HCT116 (cell line): ENCODE measurements at regions not wholly inside any gene's neighbourhood (a gene's known extent, or its start where the extent isn't known, plus 50 kb on each side); places are given as distances from the start of the nearest gene placed in this dataset.

Experiments used
- ATAC-seq: fragments of 200-7000 bp; cut with Tn5 transposase; 2 replicates; pipeline ENCODE4 v1.9.1; 2020; ENCODE audit warnings: mild to moderate bottlenecking, moderate library complexity
- BruUV-seq: library from RNA; stranded (reverse); fragments of 400-500 nt; replicated peaks from 2 replicates; lab custom pipeline; 2021; lab: Mats Ljungman, UMichigan
- CTCF ChIA-PET: fragments of 300-600 bp; sonication (Branson Sonifier 250); formaldehyde crosslinking; loops from one replicate; lab custom pipeline; 2021; ENCODE audit warnings: antibody characterized with exemption; lab: Charles Lee
- POLR2A ChIA-PET: fragments of 300-600, 350-600 bp; sonication (Branson Sonifier 250); formaldehyde crosslinking; loops from one replicate; lab custom pipeline; 2021; ENCODE audit warnings: antibody characterized with exemption; lab: Charles Lee
- RAD21 ChIA-PET, 2 experiments: fragments of 300-600 bp; sonication (Branson Sonifier 250); formaldehyde crosslinking; loops; one replicate each; lab custom pipeline; 2023; ENCODE audit warnings: low total read pairs in 2 of 2; ENCODE audit not compliant: uncharacterized antibody in 2 of 2, unreplicated experiment in 2 of 2, low non-redundant PET in 1 of 2; lab: Charles Lee
- DNase-seq: peaks from one replicate; pipeline ENCODE4 v3.0.0-alpha.2; 2010; ENCODE audit warnings: low read depth, low spot score
- H2AFZ ChIP-seq: fragments of 200-600 bp; shearing (Covaris generic), sonication (generic); 2 replicates; pipeline ENCODE4 v1.6.1; 2017; ENCODE audit warnings: low read depth, mixed run types, mixed read lengths, antibody characterized with exemption, low read length; ENCODE audit not compliant: poor library complexity, severe bottlenecking
- H3K27ac ChIP-seq: 2 replicates; pipeline ENCODE4 v1.5.1; 2012; ENCODE audit warnings: low read depth, low read length
- H3K27me3 ChIP-seq: fragments of 200-600 bp; sonication (generic); 2 replicates; pipeline ENCODE4 v1.6.1; 2016; ENCODE audit warnings: mixed run types, low read length, mixed read lengths; ENCODE audit not compliant: insufficient read depth
- H3K36me3 ChIP-seq, 2 experiments: fragments of 200-500 bp in 1 of 2; fragments of 200-600 bp in 1 of 2; sonication (Bioruptor generic) in 1 of 2; sonication (generic) in 1 of 2; 2 replicates each; pipeline versions ENCODE4 v1.5.1 to v1.6.1; 2014 to 2016; ENCODE audit warnings: low read length in 2 of 2, inconsistent platforms in 1 of 2, mixed read lengths in 1 of 2, mixed run types in 1 of 2; ENCODE audit not compliant: insufficient read depth in 2 of 2, control insufficient read depth in 1 of 2
- H3K4me1 ChIP-seq, 2 experiments: fragments of 200-600 bp in 1 of 2; sonication (generic) in 1 of 2; 2 replicates each; pipeline versions ENCODE4 v1.5.1 to v1.6.1; 2012 to 2017; ENCODE audit warnings: low read length in 2 of 2, inconsistent platforms in 1 of 2, mild to moderate bottlenecking in 1 of 2, mixed read lengths in 1 of 2, mixed run types in 1 of 2, moderate library complexity in 1 of 2; ENCODE audit not compliant: insufficient read depth in 2 of 2, control insufficient read depth in 1 of 2
- H3K4me2 ChIP-seq: fragments of 200-600 bp; sonication (generic); 2 replicates; pipeline ENCODE4 v1.6.1; 2017; ENCODE audit warnings: mixed run types, low read length, mixed read lengths
- H3K4me3 ChIP-seq, 2 experiments: fragments of 200-600 bp in 1 of 2; sonication (generic) in 1 of 2; replicated peaks in 1 of 2; 2 replicates each; pipeline ENCODE4 v1.5.1; 2011 to 2016; ENCODE audit warnings: low read length in 2 of 2, control low read depth in 1 of 2, low read depth in 1 of 2, mild to moderate bottlenecking in 1 of 2, mixed read lengths in 1 of 2, mixed run types in 1 of 2
- H3K79me2 ChIP-seq: fragments of 200-600 bp; sonication (generic); 2 replicates; pipeline ENCODE4 v1.6.1; 2017; ENCODE audit warnings: mild to moderate bottlenecking, mixed run types, low read length, moderate library complexity, mixed read lengths; ENCODE audit not compliant: insufficient read depth
- H3K9ac ChIP-seq: fragments of 200-600 bp; sonication (generic); 2 replicates; pipeline ENCODE4 v1.6.1; 2016; ENCODE audit warnings: low read length, mixed read lengths
- H3K9me2 ChIP-seq: fragments of 200-600 bp; sonication (generic), shearing (Covaris generic); 2 replicates; pipeline ENCODE4 v1.6.1; 2017; ENCODE audit warnings: mixed run types, mild to moderate bottlenecking, moderate library complexity; ENCODE audit not compliant: insufficient read depth
- H3K9me3 ChIP-seq, 2 experiments: fragments of 200-500 bp in 1 of 2; fragments of 200-600 bp in 1 of 2; sonication (Bioruptor generic) in 1 of 2; sonication (generic) in 1 of 2; 2 replicates each; pipeline ENCODE4 v1.6.1; 2014 to 2017; ENCODE audit warnings: low read length in 2 of 2, mixed read lengths in 2 of 2, inconsistent platforms in 1 of 2, low read depth in 1 of 2, mild to moderate bottlenecking in 1 of 2, mixed run types in 1 of 2, moderate library complexity in 1 of 2; ENCODE audit not compliant: control insufficient read depth in 1 of 2, insufficient read depth in 1 of 2
- H4K20me1 ChIP-seq: fragments of 200-600 bp; sonication (generic), shearing (Covaris generic); 2 replicates; pipeline ENCODE4 v1.6.1; 2017; ENCODE audit warnings: mixed run types, mild to moderate bottlenecking, moderate library complexity; ENCODE audit not compliant: insufficient read depth
- CEBPB ChIP-seq: IDR thresholded peaks from 2 replicates; pipeline ENCODE4 v1.6.1; 2012; ENCODE audit warnings: low read depth
- CTCF ChIP-seq, 3 experiments: fragments of 200-600 bp in 1 of 3; sonication (generic) in 1 of 3; IDR thresholded peaks in 2 of 3; conservative IDR thresholded peaks in 1 of 3; 2 replicates each; pipeline ENCODE4 v1.5.1; 2012 to 2017; ENCODE audit warnings: low read depth in 2 of 3, low read length in 2 of 3, antibody characterized with exemption in 1 of 3, borderline replicate concordance in 1 of 3, control low read depth in 1 of 3, mild to moderate bottlenecking in 1 of 3, mixed read lengths in 1 of 3, mixed run types in 1 of 3, moderate library complexity in 1 of 3; ENCODE audit not compliant: insufficient read depth in 1 of 3
- ELF1 ChIP-seq: IDR thresholded peaks from 2 replicates; pipeline ENCODE4 v1.6.1; 2012; ENCODE audit warnings: low read depth, borderline replicate concordance
- ZFX ChIP-seq: fragments of 450-650 bp; IDR thresholded peaks from 2 replicates; pipeline ENCODE4 v1.6.1; 2017
- ZNF274 ChIP-seq: fragments of 200-500 bp; sonication (Bioruptor generic); IDR thresholded peaks from 2 replicates; pipeline ENCODE4 v1.6.1; 2014; ENCODE audit warnings: mild to moderate bottlenecking, low read depth, low read length, inconsistent platforms
- intact Hi-C: fragments of 100-400 bp; cut with micrococcal nuclease; formaldehyde crosslinking; loops from 2 replicates; pipeline ENCODE4 v1.10.0; 2022
- TF ChIP-seq, protein P1 (sequence below): IDR thresholded peaks from 2 replicates; pipeline ENCODE4 v1.6.1; 2012; ENCODE audit warnings: low read depth

DNA sequence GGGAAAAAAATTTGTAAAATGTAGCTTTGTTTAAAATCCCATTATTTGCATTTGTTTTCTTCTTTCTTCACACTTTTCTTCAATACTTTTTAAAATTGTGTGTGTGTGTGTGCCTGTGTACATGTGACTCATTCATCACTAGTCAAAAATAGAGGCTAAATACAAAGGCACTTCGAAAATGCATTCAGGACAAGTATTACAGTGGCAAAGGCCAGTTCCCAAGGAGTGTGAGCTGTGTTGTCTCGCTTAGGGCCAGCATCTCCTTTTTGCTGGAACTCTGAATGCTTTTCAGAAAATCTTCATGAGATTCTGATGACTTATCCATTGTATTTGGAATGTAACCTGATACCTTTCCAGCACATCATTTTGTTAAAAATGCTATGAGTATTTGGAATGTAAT, 288.5 kb upstream of the CNR1 start:
- intact Hi-C loops, result no loop called here
- TF ChIP-seq ZFX, result no peak
- no peak for TF ChIP-seq ELF1
- TF ChIP-seq CEBPB, result no peak
- no peak for TF ChIP-seq CTCF (IDR thresholded peaks at IDR 0.05 in 2 of 3, conservative IDR thresholded peaks at IDR 0.05 in 1 of 3; ENCODE audit: borderline replicate concordance in 1 of 3, insufficient read depth in 1 of 3, low read depth in 2 of 3, low read length in 2 of 3)
- no peak overlapping the region for H3K4me2 ChIP-seq
- H2AFZ ChIP-seq, result no peak overlapping the region
- no peaks in the 10 kb centered on the region for H3K9me2 ChIP-seq
- no peaks in the 10 kb centered on the region for H3K79me2 ChIP-seq
- BruUV-seq, result no TSS peak
- no peaks in the 10 kb centered on the region for H3K9me3 ChIP-seq
- DNase-seq (no peak), ATAC-seq (no peak)
- H3K4me3 ChIP-seq, result no peak overlapping the region
- no peak overlapping the region for H3K27ac ChIP-seq
- ChIA-PET POLR2A (no interaction called here), RAD21 (no interaction called here), CTCF (no interaction called here)
- H3K27me3 ChIP-seq, result peaks cover 51% of the 10 kb centered on the region
- no peak overlapping the region for H3K9ac ChIP-seq
- no peaks in the 10 kb centered on the region for H4K20me1 ChIP-seq
- H3K4me1 ChIP-seq, result no peaks in the 10 kb centered on the region
- H3K36me3 ChIP-seq, result no peaks in the 10 kb centered on the region

- H4K20me1 ChIP-seq, result no peaks in the 10 kb centered on the region
- TF ChIP-seq, protein P1, sequence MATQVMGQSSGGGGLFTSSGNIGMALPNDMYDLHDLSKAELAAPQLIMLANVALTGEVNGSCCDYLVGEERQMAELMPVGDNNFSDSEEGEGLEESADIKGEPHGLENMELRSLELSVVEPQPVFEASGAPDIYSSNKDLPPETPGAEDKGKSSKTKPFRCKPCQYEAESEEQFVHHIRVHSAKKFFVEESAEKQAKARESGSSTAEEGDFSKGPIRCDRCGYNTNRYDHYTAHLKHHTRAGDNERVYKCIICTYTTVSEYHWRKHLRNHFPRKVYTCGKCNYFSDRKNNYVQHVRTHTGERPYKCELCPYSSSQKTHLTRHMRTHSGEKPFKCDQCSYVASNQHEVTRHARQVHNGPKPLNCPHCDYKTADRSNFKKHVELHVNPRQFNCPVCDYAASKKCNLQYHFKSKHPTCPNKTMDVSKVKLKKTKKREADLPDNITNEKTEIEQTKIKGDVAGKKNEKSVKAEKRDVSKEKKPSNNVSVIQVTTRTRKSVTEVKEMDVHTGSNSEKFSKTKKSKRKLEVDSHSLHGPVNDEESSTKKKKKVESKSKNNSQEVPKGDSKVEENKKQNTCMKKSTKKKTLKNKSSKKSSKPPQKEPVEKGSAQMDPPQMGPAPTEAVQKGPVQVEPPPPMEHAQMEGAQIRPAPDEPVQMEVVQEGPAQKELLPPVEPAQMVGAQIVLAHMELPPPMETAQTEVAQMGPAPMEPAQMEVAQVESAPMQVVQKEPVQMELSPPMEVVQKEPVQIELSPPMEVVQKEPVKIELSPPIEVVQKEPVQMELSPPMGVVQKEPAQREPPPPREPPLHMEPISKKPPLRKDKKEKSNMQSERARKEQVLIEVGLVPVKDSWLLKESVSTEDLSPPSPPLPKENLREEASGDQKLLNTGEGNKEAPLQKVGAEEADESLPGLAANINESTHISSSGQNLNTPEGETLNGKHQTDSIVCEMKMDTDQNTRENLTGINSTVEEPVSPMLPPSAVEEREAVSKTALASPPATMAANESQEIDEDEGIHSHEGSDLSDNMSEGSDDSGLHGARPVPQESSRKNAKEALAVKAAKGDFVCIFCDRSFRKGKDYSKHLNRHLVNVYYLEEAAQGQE, result no peak
- no peak for TF ChIP-seq ZNF274
- ChIA-PET POLR2A (no interaction called here), CTCF (no interaction called here), RAD21 (no interaction called here)
- no peak overlapping the region for H2AFZ ChIP-seq
- no peak overlapping the region for H3K4me3 ChIP-seq
- no peaks in the 10 kb centered on the region for H3K79me2 ChIP-seq
- H3K9ac ChIP-seq, result no peak overlapping the region
- H3K9me2 ChIP-seq, result no peaks in the 10 kb centered on the region
- intact Hi-C loops, result no loop called here
- H3K9me3 ChIP-seq, result no peaks in the 10 kb centered on the region
- H3K27me3 ChIP-seq, result peaks cover 39% of the 10 kb centered on the region
- DNase-seq (no peak), ATAC-seq (no peak)
- no TSS peak for BruUV-seq
- H3K27ac ChIP-seq, result no peak overlapping the region
- no peaks in the 10 kb centered on the region for H3K4me1 ChIP-seq
- no peaks in the 10 kb centered on the region for H3K36me3 ChIP-seq
- H3K4me2 ChIP-seq, result no peak overlapping the region
Measured at GRCh38 chr6:88449770-88450169, 283.6 kb upstream of the CNR1 start.
